Suprapubic skin (tissue), 4 donors: ENCODE measurements at regions not wholly inside any gene's neighbourhood (a gene's known extent, or its start where the extent isn't known, plus 50 kb on each side); places are given as distances from the start of the nearest gene placed in this dataset.

Experiments
- CTCF ChIP-seq, 2 donors: fragments of 200-600 bp in 1 of 2; fragments of 450-650 bp in 1 of 2; sonication (generic) in 1 of 2; IDR thresholded peaks; one replicate each; pipeline ENCODE4 v1.5.1; 2016 to 2019; ENCODE audit warnings: antibody characterized with exemption in 2 of 2, mild to moderate bottlenecking in 1 of 2, moderate library complexity in 1 of 2
- EP300 ChIP-seq: sonication (generic); formaldehyde crosslinking; IDR thresholded peaks from one replicate; pipeline ENCODE4 v1.6.1; 2017; ENCODE audit warnings: antibody characterized with exemption
- POLR2A ChIP-seq, 2 donors: fragments of 450-650 bp; IDR thresholded peaks; one replicate each; pipeline ENCODE4 v1.6.1; 2017; ENCODE audit warnings: antibody characterized with exemption in 2 of 2, mild to moderate bottlenecking in 2 of 2, moderate library complexity in 2 of 2
- POLR2AphosphoS5 ChIP-seq, 3 donors: sonication (generic); formaldehyde crosslinking; IDR thresholded peaks; one replicate each; pipeline ENCODE4 v1.6.1; 2017; ENCODE audit warnings: antibody characterized with exemption in 3 of 3

GRCh38 chr15:36438499-36438898 lies 140.9 kb upstream of the CDIN1 start:
- TF ChIP-seq POLR2A (IDR thresholded peaks at IDR 0.05) = no peak
- no peak for TF ChIP-seq EP300
- no peak for TF ChIP-seq CTCF (IDR thresholded peaks at IDR 0.05)
- TF ChIP-seq POLR2AphosphoS5 (IDR thresholded peaks at IDR 0.05) = no peak
